Lower leg skin (tissue), 3 donors: ENCODE measurements at regions not wholly inside any gene's neighbourhood (a gene's known extent, or its start where the extent isn't known, plus 50 kb on each side); places are given as distances from the start of the nearest gene placed in this dataset.

Experiments used
- POLR2A ChIP-seq, 2 donors: fragments of 450-650 bp; IDR thresholded peaks; one replicate each; pipeline ENCODE4 v1.6.1; 2016 to 2017; ENCODE audit warnings: antibody characterized with exemption in 2 of 2, mild to moderate bottlenecking in 1 of 2, moderate library complexity in 1 of 2
- TF ChIP-seq, protein P1 (sequence below), 3 donors: fragments of 450-650 bp; IDR thresholded peaks; one replicate each; pipeline ENCODE4 v1.5.1; 2016; ENCODE audit warnings: antibody characterized with exemption in 3 of 3, mild to moderate bottlenecking in 3 of 3, moderate library complexity in 2 of 3

DNA sequence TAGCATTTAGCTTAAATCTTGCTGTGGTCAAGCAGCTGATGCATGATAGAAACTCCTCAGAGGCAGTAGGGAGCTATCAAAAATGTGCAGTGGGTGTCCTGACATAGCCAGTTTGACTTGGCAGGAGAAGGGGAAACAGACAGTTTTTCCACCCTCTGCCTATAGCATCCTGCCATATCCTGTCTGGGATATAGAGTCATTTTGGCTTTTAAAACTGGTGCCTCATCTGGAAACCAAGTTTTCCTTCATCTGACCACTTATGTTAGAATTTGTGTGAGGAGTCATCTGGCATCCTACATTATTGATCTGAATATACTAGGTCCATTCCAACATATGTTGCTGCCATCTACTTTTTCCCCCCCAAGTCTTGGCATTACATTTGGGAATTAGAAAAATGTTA lies 284.1 kb downstream of the CD109 start:
- TF ChIP-seq POLR2A (IDR thresholded peaks at IDR 0.05), result no peak
- TF ChIP-seq, protein P1, sequence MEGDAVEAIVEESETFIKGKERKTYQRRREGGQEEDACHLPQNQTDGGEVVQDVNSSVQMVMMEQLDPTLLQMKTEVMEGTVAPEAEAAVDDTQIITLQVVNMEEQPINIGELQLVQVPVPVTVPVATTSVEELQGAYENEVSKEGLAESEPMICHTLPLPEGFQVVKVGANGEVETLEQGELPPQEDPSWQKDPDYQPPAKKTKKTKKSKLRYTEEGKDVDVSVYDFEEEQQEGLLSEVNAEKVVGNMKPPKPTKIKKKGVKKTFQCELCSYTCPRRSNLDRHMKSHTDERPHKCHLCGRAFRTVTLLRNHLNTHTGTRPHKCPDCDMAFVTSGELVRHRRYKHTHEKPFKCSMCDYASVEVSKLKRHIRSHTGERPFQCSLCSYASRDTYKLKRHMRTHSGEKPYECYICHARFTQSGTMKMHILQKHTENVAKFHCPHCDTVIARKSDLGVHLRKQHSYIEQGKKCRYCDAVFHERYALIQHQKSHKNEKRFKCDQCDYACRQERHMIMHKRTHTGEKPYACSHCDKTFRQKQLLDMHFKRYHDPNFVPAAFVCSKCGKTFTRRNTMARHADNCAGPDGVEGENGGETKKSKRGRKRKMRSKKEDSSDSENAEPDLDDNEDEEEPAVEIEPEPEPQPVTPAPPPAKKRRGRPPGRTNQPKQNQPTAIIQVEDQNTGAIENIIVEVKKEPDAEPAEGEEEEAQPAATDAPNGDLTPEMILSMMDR (IDR thresholded peaks at IDR 0.05), result no peak
